ENCODE measurements at regions not wholly inside any gene's neighbourhood (a gene's known extent, or its start where the extent isn't known, plus 50 kb on each side); places are given as distances from the start of the nearest gene placed in this dataset.

GRCh38 chr9:546797-547223, 294.7 kb upstream of the DMRT1 start:
- in situ Hi-C loops (cut with HindIII; ENCODE audit: low pct_unique_long_range_greater_than_20kb, low sequenced_read_pairs): no loop called here
- peak; percentile 21 for DNase-seq (ENCODE audit: low read depth, low spot score)

- in situ Hi-C loops (cut with HindIII; ENCODE audit: low pct_unique_long_range_greater_than_20kb, low sequenced_read_pairs): no loop called here
- no peak for DNase-seq (ENCODE audit: low read depth, low spot score)
Measured at GRCh38 chr9:547314-547713, 294.2 kb upstream of the DMRT1 start.

GRCh38 chr9:549455-549997, 292.0 kb upstream of the DMRT1 start:
- in situ Hi-C loops (cut with HindIII; ENCODE audit: low pct_unique_long_range_greater_than_20kb, low sequenced_read_pairs): no loop called here
- DNase-seq (ENCODE audit: low read depth, low spot score): no peak

DNA sequence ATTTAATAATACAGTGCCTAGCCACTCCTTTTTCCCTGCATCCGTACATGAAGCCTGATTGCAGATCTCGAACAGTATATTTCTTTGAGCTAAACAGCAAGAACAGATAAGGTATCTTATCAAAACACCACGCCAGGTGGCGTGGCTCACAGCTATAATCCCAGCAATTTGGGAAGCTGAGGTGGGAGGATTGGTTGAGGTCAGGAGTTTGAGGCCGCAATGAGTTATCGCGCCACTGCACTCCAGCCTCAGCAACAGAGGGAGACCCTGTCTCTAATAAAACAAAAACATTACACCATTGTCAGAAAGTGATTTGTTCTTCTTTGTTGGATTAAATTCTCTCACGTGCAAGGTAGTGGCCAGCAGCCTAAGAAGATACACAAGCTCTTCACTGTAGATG, 291.2 kb upstream of the DMRT1 start:
- in situ Hi-C loops (cut with HindIII; ENCODE audit: low pct_unique_long_range_greater_than_20kb, low sequenced_read_pairs): no loop called here
- no peak for DNase-seq (ENCODE audit: low read depth, low spot score)

DNA sequence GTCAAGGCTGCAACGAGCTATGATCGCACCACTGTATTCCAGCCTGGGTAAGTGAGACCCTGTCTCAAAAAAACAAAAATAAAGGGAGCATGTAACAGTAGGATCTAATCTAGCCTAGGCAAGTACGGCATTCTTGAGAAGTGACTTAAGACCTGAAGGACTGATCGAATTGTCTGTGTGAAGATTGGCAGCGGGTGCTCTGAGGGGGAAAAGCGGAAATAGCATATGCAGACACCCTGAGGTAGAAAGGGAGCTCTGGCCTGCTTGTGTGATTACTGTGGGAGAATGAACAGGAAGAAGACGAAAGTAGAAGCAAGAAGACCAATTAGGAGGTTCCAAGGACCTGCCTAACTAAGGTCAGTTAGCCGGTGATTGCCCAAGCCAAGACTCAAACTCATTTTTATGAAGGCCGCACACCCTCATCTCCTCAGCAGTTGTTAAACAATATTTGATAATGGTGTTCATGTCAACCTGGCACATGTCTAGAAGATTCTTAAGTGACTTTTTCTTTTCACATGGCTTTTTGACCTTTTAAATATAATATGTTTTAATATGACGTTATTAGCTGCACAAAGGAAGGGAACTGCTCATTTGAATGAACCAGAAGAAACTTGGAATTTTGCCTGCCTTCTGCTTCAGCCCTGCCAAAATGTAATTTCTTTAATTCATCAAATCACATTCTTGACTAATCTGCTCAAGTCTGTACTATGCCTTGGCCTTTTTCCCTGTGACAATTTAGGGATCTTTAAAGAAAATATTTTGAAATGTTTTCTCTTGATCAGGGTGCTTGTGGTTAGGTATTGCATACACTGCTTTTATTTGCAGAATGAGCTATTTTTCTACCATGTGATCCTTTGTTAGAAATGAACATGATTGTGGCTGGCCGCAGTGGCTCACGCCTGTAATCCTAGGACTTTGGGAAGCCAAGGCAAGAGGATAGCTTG, 289.2 kb upstream of the DMRT1 start:
- no peak for DNase-seq (ENCODE audit: low read depth, low spot score)
- in situ Hi-C loops (cut with HindIII; ENCODE audit: low pct_unique_long_range_greater_than_20kb, low sequenced_read_pairs): no loop called here

DNA sequence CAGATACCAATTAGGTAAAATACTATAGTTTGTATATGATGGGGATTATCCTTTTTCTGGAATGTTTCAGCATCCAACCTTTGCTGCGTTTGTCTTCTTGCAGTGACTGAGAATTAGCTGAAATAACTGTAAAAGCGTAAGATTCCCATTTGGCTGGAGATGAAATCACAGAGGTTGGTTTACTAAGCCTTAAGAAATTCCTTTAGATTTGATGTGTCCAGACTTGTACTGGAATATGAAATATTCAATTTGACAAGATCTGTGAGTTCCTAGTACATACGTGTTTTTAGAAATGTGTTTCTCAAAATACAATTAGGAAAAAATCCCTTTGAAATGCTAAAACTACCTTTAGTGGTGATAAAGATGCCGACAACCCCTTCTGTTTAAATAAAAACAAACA, 286.0 kb upstream of the DMRT1 start:
- no peak for DNase-seq (ENCODE audit: low read depth, low spot score)
- in situ Hi-C loops (cut with HindIII; ENCODE audit: low pct_unique_long_range_greater_than_20kb, low sequenced_read_pairs): no loop called here

- DNase-seq (ENCODE audit: low read depth, low spot score): no peak
- in situ Hi-C loops (cut with HindIII; ENCODE audit: low pct_unique_long_range_greater_than_20kb, low sequenced_read_pairs): no loop called here
Measured at GRCh38 chr9:556199-556598, 285.3 kb upstream of the DMRT1 start.

DNA sequence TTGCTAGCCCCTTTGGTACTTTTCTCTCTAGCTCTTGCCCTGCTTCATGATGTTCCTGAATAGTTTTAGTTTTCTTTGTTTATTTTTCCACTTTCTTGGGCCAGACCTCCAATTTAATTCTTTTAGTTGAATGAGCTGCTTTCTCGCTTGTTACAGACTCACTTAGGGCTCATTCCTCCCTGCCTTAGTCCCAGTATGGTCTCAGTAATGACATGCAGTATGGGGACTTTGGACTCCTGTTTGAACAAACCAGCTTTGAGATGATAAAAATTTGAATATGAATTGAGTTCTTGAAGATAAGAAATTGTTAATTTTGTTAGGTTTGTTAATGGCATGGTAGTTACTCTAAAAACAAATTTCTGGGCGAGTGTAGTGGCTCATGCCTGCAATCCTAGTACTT, 284.8 kb upstream of the DMRT1 start:
- in situ Hi-C loops (cut with HindIII; ENCODE audit: low pct_unique_long_range_greater_than_20kb, low sequenced_read_pairs): no loop called here
- no peak for DNase-seq (ENCODE audit: low read depth, low spot score)

DNA sequence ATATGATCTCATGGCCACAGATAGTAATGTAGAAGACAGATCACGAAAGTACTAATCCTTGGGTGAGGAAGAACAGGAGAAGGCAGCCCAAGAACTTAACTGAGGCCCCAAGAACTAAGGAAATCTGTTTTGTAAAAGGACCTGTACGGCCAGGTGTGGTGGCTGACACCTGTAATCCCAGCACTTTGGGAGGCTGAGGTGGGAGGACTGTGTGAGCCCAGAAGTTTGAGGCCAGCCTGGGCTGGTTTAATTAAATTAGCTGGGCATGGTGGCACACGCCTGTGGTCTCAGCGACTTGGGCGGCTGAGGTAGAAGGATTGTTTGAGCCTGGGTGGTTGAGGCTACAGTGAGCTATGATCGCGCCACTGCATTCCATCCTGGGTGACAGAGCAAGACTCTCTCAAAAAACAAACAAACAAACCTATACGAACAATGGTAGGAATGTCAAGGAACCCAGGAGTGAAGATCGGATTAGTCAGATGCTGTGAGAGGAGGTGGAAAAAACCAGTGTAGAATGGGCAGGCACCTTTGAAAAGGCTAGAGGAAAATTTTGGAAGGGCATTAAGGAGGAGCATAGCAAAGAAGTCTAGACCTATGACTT, 283.8 kb upstream of the DMRT1 start:
- in situ Hi-C loops (cut with HindIII; ENCODE audit: low pct_unique_long_range_greater_than_20kb, low sequenced_read_pairs): no loop called here

GRCh38 chr9:561427-561826, 280.1 kb upstream of the DMRT1 start:
- in situ Hi-C loops (cut with HindIII; ENCODE audit: low pct_unique_long_range_greater_than_20kb, low sequenced_read_pairs): no loop called here
- no peak for DNase-seq (ENCODE audit: low read depth, low spot score)

More for the DNA sequence above, 283.8 kb upstream of the DMRT1 start:
- no peak for DNase-seq (ENCODE audit: low read depth, low spot score)

GRCh38 chr9:563200-563599, 278.3 kb upstream of the DMRT1 start:
- peak; percentile 1 for DNase-seq (ENCODE audit: low read depth, low spot score)
- in situ Hi-C loops (cut with HindIII; ENCODE audit: low pct_unique_long_range_greater_than_20kb, low sequenced_read_pairs): no loop called here

GRCh38 chr9:565528-565927, 276.0 kb upstream of the DMRT1 start:
- in situ Hi-C loops (cut with HindIII; ENCODE audit: low pct_unique_long_range_greater_than_20kb, low sequenced_read_pairs): no loop called here
- DNase-seq (ENCODE audit: low read depth, low spot score): no peak

DNA sequence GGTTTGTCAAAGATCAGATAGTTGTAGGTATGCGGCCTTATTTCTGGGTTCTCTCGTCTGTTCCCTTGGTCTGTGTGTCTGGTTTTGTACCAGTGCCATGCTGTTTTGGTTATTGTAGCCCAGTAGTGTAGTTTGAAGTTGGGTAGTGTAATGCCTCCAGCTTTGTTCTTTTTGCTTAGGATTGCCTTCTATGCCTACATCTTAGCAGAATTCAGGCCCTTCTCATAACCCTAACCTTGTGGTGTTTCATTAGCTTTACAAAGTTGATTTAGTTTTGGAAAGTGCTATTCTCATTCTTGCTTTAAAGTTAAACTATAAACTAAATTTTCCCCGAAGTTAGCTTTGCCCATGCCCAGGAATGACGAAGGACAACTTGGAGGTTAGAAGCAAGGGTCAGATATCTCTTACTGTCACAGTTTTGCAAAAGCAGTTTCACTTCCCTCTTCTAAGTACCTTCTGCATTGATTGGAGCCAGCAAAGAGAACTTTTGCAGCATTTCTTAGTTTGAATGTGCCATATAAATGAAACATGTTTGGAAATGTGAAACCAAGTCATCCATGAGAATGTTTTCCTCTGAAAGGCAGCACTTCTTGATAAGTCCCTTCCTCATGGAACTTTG, 274.3 kb upstream of the DMRT1 start:
- in situ Hi-C loops (cut with HindIII; ENCODE audit: low pct_unique_long_range_greater_than_20kb, low sequenced_read_pairs): no loop called here
- no peak for DNase-seq (ENCODE audit: low read depth, low spot score)

GRCh38 chr9:567747-568305, 273.7 kb upstream of the DMRT1 start:
- in situ Hi-C loops (cut with HindIII; ENCODE audit: low pct_unique_long_range_greater_than_20kb, low sequenced_read_pairs): no loop called here
- DNase-seq (ENCODE audit: low read depth, low spot score): no peak

- in situ Hi-C loops (cut with HindIII; ENCODE audit: low pct_unique_long_range_greater_than_20kb, low sequenced_read_pairs): no loop called here
- DNase-seq (ENCODE audit: low read depth, low spot score): no peak
Measured at GRCh38 chr9:569296-569695, 272.2 kb upstream of the DMRT1 start.

DNA sequence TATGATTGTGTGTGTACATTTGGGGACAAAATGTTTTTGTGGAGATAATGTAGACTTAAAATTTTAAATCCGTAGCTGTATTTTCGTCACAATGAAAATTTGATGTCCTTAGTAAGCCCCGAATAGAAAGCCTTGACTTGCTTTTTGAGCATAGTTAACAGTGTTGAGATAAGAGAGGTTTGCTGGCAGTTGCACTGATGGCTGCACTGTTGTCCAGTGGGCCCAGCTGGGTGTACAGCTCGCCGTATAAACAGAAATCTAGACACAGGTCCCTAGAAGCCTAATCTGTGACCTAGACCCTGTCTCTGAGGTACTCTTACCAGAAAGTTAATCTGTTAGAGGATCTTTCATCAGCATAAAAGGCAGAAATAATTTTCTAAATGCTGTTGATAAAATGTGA, 271.3 kb upstream of the DMRT1 start:
- in situ Hi-C loops (cut with HindIII; ENCODE audit: low pct_unique_long_range_greater_than_20kb, low sequenced_read_pairs): no loop called here
- no peak for DNase-seq (ENCODE audit: low read depth, low spot score)

DNA sequence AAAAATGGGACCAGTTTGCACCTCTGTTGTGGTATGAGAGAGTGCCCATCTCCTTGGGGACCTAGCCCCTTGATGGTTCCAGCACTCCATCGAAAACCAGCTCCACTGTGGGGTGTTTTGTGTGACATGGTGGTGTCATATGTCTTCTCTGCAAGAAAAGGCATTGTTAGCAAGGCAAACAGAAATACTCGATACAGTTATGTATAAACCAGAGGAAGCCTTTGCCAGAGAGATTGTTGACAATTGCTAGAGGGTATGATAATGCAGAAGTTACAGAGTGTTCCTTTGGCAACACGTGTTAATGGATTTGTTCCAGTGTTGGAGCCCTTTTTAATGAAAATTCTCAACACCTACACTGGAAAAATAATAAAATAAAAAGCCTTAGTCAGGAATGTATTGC, 270.4 kb upstream of the DMRT1 start:
- no peak for DNase-seq (ENCODE audit: low read depth, low spot score)
- in situ Hi-C loops (cut with HindIII; ENCODE audit: low pct_unique_long_range_greater_than_20kb, low sequenced_read_pairs): no loop called here

DNA sequence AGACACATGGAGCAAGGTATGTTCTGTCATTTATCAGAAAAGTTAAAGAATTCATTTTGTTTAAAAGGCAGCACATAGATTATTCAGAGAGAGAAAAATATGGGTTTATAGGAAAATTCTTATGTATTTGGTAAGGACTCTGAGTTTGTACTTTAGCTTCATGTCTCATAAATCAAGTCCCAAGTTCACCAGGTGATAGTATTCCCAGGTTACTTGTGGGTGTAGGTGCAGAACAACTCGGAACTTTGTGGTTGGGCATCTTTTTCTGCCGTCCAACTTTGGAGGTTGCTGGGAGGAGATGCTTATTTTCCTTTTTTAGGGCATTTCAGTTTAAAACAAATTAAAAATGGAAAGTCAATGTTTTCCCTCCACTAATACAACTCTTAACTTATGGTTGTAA, 269.8 kb upstream of the DMRT1 start:
- in situ Hi-C loops (cut with HindIII; ENCODE audit: low pct_unique_long_range_greater_than_20kb, low sequenced_read_pairs): no loop called here

More for the DNA sequence above, 269.8 kb upstream of the DMRT1 start:
- no peak for DNase-seq (ENCODE audit: low read depth, low spot score)
